ENCODE measurements at regions not wholly inside any gene's neighbourhood (a gene's known extent, or its start where the extent isn't known, plus 50 kb on each side); places are given as distances from the start of the nearest gene placed in this dataset.
"Not testable (repeated sequence)": the region's sequence is repeated elsewhere in the genome, so short reads cannot be mapped to it uniquely, and the experiment has no call there.

- DNase-seq: no peak
Measured at GRCh38 chr11:15667127-15667725, 552.5 kb downstream of the INSC start.

- no peak for DNase-seq
Measured at GRCh38 chr11:15668718-15669117, 554.0 kb downstream of the INSC start.

GRCh38 chr11:15670520-15671070, 555.9 kb downstream of the INSC start:
- no peak for DNase-seq

- no peak for DNase-seq
Measured at GRCh38 chr11:15671216-15671615, 556.5 kb downstream of the INSC start.

- no peak for DNase-seq
Measured at GRCh38 chr11:15672825-15673224, 558.1 kb downstream of the INSC start.

- DNase-seq: no peak
Measured at GRCh38 chr11:15673408-15673831, 558.7 kb downstream of the INSC start.

GRCh38 chr11:15674756-15675155, 560.0 kb downstream of the INSC start:
- no peak for DNase-seq

- DNase-seq: no peak
Measured at GRCh38 chr11:15675683-15676082, 561.0 kb downstream of the INSC start.

- DNase-seq: no peak
Measured at GRCh38 chr11:15677181-15677580, 562.5 kb downstream of the INSC start.

GRCh38 chr11:15683528-15683927, 568.8 kb downstream of the INSC start:
- DNase-seq: no peak

- DNase-seq: no peak
Measured at GRCh38 chr11:15685306-15685705, 570.6 kb downstream of the INSC start.

- not testable (repeated sequence) for DNase-seq
Measured at GRCh38 chr11:15686259-15686658, 571.5 kb downstream of the INSC start.

GRCh38 chr11:15687342-15687741, 572.6 kb downstream of the INSC start:
- DNase-seq: no peak

- no peak for DNase-seq
Measured at GRCh38 chr11:15688351-15688792, 573.6 kb downstream of the INSC start.

GRCh38 chr11:15690320-15690719, 575.6 kb downstream of the INSC start:
- no peak for DNase-seq

GRCh38 chr11:15692739-15693138, 578.0 kb downstream of the INSC start:
- DNase-seq: no peak

GRCh38 chr11:15695096-15695721, 580.5 kb downstream of the INSC start:
- no peak for DNase-seq

- DNase-seq: no peak
Measured at GRCh38 chr11:15696069-15696468, 581.3 kb downstream of the INSC start.

- no peak for DNase-seq
Measured at GRCh38 chr11:15697437-15698236, 582.9 kb downstream of the INSC start.

GRCh38 chr11:15698855-15699254, 584.1 kb downstream of the INSC start:
- no peak for DNase-seq

- no peak for DNase-seq
Measured at GRCh38 chr11:15699978-15700377, 585.3 kb downstream of the INSC start.

GRCh38 chr11:15700456-15700855, 585.7 kb downstream of the INSC start:
- DNase-seq: no peak

GRCh38 chr11:15704064-15704463, 589.3 kb downstream of the INSC start:
- no peak for DNase-seq

GRCh38 chr11:15704556-15704955, 589.8 kb downstream of the INSC start:
- DNase-seq: no peak
